Retina (tissue), 1 donor: ENCODE measurements at regions not wholly inside any gene's neighbourhood (a gene's known extent, or its start where the extent isn't known, plus 50 kb on each side); places are given as distances from the start of the nearest gene placed in this dataset.
A peak's percentile ranks its signal among the peaks of the same experiment; 100 is the strongest.

ENCODE experiments used
- DNase-seq: peaks from one replicate; pipeline ENCODE4 v3.0.0-alpha.2; 2016

DNA sequence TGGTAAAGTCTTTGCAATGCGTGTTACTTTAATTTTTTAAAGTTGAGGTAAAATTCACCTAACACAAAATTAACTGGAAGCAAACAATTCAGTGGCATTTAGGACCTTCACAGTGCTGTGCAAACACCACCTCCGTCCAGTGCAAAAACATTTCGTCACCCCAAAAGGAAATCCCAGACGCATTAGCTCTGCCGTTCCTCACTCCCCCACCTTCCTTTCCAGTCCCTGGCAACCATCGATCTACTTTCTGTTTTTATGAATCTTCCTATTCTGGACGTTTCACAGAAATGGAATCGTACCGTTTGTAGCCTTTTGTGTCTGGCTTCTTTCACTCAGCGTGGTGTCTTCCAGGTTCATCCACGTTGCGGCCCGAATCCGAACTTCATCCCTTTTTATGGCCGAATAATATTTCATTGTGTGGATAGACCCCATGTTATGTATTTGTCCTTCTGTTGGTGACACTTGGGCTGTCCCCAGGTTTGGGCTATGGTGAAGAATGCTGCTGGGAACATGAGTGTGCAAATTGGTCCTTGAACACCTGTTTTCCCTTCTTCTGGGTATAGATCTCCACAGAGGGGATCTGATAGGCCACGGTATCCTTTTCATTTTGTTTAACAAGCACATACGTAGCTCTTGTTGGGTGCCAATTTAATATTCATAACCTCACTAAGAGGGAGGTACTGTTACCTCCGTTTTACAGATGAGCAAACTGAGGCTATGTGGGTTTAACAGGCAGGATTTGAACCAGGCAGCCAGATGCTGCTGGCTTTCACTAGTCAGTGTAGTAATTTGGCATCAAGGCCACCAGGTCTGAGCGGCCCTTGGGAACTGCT, 232.0 kb upstream of the GSE1 start:
- DNase-seq = no peak

DNA sequence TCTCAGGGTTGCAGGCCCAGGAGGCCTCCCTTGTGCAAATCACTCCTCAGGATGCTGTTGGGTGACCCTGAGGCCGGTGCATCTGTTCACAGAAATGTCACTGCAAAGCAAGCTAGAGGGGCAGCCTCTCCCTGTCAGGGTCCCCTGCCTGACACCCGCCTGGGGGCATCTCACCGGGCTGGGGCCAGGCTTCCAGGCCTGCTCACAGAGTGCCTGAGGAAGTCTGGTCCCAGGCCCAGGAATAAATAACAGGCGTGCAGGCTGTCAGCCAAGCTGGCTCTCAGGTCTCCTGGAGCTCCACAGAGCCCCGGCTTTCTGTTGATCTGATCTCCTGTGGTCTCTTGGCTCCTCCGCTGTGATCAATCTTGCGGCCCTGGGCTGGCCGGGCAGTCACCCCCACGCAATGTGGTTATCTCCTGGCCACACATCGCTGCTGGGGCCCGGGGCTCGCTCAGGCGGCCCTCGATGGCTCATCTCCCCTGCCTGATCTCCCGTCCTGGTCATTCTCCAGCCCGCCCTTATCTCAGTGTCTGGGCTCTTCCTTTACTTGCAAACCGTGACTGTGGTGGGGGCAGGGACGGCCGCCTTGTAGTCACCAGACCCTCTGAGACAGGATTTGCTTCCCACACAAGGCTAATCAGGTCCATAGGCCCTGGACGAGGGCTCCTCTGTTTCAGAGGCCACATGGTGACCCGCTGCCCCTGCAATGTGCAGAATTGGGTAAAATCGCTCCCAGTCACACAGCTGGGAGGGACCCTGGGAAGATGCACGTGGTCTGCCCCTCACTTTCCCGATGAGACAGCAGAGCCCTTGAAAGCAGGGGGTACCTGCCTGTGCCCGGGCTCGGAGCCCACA, 231.2 kb upstream of the GSE1 start:
- peak; percentile 67 for DNase-seq

DNA sequence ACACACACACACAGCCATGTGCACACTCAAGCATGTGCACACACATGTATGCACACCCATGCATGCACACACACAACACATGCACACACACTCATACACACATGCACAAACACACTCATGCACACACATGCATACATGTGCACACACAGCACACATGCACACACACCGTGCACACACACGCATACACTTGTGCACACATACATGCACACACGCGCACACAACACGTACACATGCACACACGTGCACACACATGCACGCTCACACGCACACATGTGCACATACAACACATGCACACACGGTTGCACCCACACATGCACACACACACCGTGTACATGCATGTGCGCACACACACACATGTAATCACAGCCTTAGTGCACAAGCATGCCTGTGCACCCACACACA, 230.4 kb upstream of the GSE1 start:
- no peak for DNase-seq

DNA sequence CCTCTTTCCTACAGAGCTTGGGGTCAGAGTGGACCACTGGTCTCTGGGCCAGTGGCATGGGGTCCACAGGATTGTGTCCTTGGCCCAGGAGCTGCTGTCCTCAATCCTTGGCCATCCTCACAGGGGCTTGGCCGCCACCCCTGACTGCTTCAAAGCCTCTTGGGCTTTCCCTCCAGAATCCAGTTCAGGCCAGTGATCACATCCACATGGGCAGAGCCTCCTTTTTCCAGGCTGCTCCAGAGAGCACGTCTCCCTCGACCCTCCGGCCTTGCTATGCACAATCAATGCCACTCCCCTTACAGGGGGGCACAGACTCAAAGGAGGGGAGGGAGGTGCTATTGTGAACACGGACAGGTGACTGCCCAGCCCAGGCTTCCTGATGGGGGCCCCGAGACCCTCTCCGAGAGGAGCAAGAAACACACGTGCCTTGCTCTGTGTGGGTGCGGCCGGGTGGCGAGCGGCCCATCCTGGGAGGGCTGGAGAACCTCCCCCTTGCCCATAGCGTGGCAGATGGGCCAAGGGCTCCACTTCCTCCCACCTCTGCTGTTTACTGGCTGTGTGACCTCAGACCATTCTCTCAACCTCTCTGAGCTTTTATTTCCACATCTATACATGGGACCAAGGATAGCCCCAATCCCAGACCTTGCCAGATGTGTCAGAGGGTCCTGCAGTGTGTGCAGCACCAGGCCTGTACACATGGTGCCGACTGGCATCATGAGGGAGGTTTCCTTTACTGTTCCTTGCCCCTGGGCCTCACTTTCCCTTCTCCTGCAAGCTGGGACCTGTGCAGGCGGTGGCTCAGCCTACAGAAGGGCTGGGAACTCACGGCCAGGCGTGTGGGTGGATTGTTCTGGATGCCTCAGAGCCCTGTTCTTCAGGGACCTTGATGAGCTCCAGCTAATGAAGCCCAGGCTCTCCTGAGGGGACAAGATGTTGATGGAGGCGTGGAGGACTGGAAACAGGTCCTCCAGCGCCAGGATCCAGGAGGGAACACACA, 229.0 kb upstream of the GSE1 start:
- no peak for DNase-seq

DNA sequence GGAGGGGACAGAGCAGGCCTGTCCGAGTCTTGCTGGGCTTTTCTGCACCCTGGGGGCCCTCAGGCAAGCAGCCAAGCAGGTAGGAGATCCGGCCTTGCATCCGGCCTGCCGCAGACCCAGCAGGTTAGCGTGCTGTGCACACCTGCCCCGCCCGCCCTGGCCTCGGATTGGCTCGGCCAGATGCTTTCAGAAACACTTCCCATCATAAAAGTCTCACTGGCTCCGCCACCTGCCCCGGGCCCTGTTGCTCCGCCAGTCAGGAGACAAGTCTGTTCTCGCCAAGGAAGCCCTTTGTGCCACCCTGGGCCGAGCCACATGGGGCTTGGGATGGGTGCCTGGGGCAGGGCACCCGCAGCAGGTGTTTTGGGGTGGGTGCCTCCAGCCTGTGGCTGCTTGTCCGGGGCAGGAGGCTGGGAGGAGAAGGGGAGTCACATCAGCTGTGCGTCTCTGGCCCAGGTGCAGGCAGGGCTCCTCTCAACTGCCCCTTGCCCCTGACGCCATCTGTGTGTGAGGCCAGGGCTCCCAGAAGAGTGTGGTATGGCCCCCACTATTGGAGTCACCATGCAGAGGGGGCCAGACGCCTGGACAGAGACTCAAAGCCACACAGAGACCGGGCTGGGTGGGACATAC, 228.2 kb upstream of the GSE1 start:
- DNase-seq = no peak

DNA sequence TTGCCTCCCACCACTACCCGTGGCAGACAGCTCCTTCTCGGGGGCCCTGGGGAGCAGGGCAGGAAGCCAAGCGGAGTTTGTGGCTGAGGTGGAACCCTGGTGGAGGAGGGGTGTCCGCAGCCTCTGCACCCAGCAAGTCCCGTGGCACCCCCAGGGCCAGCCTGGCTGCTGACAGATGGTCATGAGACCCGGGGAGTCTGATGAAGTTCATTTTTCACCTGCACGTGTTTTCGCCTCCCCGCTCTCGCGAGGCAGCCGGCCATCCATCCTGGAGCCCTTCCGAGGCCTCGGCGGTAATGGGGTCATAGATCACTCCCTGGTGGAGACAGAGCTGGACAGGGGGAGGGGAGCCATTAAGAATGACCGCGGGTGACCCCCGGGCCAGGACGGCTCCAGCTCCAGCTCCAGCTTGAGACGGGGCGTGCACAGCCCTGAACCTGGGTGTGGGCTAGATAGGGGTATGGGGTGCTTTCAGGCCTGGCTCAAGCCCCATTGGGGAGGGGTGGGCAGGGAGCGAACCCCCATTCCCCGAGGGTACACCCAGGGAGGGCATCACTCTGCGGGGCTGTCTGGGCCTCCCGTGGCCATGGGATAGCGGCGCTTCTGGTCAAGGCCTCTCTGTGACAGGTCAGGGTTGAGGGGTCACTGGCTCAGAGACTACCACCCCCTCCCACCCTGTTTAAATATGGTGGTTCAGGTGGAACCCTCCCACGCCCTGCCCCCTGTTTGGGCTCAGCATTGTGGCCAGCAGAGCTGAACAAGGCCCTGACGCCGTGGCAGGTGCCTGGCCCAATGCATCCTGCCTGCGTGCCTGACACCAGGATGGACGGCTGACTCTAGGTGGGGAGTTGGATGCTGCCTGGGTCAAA, 227.4 kb upstream of the GSE1 start:
- no peak for DNase-seq

DNA sequence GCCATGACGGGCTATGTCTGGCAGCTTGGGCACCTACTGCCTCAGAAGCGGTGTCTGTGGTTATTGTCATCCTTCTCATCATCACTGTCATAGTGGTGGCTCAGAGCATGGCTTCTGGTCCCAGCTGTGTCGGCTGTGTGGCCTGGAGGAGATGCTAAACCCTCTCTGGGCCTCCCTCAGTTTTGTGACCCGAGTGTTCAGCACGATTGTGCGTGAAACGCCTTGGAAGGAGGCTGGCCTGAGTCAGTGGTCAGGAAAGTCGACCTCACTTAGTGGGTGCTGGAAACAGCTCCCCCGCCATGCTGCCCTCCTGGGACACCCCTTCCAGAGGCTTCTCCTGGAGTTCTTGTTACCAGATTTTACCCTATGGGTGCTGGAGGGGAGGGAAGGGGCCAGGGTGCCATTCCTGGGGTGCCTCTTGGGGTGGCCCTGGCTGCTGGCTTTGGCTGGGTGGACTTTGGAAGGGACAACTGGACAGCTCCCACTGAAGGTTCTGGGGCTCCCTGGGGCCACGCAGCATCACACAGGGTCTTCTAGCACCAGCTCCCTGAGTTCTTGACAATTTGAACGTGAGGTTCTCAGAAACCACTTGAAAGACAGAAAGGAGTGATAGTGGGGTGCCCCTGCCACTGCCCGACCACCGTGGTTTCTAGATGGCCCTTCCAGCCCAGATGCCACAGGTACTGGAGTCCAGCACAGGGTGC, 226.5 kb upstream of the GSE1 start:
- no peak for DNase-seq

DNA sequence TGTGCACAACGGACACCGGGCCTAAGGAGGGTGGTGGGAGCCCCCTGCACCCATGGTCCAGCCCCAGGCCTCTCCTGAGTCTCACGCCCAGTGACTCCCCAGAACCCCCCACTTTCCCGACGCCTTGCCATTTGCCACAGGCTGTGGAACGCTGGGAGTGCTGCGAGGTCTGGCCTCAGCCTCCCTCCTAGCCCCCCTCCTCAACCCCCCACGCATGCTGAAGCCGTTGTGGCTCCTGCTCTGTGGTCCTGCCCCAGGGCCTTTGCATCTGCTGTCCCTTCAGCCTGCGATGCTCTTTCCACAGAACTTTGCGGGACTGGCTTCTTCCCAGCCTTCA, 226.0 kb upstream of the GSE1 start:
- DNase-seq = no peak

DNA sequence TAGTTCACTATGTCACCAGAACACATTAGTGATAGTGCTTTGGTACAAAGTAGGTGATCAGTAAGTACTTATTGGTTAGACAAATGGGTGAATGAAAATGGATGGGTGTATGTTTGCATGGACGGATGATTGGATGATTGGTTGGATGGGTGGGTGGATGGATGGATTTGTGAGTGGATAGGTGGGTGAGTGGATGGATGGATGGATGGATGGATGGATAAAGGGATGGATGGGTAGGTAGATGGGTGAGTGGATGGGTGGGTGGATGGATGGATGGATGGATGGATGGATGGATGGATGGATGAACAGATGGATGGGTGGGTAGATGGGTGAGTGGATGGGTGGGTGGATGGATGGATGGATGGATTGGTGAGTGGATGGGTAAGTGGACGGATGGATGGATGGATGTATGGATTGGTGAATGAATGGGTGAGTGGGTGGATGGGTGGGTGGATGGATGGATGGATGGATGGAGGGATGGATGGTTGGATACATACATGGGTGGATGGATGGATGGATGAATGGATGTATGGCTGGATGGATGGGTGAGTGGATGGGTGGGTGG, 225.3 kb upstream of the GSE1 start:
- no peak for DNase-seq

DNA sequence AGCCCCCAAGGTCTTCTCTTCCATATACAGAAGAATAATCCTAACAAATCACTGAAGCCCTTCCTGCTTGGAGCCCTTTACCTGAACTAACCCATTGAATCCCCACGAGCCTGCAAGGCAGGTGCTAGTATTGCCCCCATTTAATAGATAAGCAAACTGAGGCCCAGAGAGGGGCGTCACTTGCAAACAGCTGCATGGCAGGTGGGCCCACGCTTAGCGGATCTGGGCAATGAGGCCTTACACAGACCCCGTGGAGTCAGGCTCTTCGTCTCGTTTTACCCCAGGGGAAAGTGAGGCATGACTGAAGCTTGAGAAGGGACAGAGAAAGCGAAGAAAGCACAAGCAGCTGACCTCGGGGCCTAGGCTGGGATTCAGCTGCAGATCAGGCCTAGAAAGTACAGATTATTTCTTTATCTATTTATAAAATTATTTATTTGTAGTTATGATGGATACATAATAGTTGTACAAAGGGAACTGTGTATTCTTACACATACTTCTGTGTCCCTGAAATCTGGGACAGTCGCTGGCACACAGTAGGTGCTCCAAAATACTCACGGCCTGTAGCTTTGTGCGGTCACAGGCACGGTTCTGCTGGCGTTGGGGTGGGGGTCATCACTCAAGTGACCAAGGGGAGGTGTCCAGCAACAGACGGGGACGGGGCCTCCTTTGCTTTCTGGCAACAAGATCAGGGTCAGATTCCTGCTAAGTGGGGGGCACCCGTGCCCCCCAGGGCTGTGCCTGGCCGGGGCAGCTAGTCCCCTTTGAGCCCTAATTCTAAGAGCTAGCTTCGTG, 223.2 kb upstream of the GSE1 start:
- no peak for DNase-seq

DNA sequence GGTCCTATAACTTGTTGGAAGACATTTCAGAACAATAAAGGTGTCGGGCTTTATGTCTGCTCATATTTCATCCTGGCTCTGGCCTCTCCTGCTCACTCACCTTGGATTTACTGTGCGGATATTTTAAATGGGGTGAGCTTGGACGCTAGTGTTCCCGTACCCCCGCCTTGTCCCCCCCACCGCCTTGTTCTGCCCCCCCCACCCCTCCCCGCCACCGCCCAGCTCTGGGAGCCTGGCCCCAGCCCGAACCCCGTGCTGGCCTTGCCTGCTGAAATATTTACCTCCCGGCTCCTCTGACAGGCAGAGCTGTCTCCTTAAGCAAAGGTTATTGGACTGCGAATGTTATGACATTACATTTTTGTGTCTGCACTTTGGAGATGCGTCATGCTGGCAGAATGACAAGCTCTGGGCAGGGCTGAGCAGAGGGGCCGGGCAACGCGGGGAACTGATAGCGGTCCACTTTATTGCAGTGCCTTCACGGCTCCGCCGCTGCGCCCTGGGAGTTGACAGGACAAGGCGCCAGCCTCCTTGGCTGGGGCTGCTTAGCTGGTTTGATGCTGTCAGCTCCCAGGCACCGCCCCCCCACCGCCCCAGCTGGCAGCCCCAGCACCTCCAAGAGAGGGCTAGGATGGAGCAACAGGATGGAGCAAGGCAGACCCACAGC, 222.5 kb upstream of the GSE1 start:
- no peak for DNase-seq

DNA sequence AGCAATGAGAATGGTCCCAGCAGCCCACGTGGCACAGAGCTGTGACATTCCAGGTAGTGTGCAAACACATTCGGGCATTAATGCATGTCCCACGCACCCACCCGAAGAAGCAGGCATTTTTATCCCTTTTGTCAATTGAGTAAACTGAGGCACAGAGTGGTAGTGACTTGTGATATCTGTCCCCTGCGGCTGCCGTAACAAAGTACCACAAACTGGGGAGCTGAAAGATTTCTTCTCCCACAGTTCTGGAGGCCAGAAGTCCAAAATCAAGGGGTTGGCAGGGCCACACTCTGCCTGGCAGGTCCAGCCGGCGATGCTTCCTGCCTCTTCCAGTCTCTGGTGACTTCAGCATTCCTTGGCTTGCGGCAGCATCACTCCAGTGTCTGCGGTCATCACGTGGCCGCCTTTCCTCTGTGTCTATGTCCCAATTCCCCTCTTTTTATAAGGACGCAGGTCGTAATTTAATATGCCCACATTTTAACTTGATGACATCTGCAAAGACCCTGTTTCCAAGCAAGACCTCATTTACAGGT, 221.9 kb upstream of the GSE1 start:
- no peak for DNase-seq

DNA sequence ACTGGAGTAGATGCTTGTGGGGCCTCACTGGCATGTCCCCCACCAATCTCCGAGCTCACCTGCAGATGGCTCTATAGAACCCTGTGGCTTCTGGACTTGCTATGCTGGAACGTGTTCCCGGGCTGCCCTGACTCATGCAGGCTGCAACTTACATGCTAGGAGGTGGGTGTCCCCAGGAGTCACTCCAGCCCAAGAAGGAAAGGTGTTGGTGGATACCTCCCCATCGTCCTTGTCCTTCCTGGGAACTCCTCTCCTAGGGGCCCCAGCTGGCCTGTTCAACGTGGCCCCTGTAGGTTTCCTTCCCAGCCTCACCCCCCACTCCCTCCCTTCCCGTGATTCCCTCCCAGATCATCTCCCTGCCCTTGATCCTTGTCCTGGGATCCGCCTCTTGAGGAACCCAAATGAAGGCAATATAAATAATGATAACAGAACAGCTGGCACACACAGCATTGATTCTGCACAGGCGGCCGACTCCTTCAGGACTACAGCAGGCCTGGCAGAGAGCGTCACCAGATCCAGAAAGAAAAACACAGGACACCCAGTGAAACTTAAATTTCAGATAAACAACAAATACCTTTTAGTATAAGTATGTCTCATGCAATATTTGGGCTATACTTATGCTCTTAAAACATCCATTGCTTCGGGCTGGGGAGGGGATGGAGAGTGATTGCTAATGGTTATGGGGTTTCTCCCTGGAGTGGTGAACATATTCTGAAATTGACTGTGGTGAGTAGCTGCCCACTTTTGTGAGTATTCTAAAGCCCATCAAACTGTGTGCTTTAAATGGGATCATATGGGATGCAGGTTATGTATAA, 221.1 kb upstream of the GSE1 start:
- no peak for DNase-seq

DNA sequence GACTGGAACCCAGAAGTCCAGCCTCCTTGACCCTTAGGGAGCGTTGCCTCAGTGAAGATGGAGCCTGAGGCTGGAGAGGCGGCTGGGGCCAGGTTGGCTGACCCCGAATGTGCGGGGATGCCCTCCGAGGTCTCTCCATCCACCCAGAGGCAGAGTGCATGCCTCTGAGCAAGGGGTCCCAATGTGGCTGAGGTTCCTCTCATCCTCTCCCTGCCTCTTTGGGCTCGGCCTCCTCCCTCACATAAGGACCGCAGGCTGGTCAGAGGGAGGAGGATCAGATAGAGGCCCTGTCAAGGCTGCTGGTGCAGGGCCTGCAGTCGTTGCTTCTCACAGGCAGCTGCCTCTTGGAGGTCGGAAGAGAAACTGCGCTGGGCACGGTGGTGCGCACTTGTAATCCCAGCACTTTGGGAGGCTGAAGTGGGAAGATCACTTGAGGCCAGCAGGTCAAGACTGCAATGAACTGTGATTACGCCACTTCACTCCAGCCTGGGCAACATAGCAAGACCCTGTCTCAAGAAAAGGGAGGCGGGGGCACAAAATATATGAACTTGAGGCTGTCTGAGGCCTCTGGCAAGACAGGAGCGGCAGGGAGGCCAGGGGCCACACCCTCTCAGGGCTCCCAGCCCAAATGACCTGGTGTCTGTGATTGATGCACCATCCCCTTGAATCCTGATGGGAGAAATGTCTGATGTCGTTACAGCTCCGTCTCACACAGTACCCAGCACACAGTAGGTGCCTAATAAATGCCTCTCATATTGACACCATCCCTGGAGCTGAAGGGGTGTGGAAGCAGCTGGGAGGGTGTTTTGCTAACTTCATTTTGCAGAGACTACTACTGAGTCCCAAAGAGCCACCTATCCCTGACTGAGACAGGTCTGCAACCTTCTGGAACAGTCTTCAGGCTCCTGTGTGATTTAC, 220.1 kb upstream of the GSE1 start:
- no peak for DNase-seq

DNA sequence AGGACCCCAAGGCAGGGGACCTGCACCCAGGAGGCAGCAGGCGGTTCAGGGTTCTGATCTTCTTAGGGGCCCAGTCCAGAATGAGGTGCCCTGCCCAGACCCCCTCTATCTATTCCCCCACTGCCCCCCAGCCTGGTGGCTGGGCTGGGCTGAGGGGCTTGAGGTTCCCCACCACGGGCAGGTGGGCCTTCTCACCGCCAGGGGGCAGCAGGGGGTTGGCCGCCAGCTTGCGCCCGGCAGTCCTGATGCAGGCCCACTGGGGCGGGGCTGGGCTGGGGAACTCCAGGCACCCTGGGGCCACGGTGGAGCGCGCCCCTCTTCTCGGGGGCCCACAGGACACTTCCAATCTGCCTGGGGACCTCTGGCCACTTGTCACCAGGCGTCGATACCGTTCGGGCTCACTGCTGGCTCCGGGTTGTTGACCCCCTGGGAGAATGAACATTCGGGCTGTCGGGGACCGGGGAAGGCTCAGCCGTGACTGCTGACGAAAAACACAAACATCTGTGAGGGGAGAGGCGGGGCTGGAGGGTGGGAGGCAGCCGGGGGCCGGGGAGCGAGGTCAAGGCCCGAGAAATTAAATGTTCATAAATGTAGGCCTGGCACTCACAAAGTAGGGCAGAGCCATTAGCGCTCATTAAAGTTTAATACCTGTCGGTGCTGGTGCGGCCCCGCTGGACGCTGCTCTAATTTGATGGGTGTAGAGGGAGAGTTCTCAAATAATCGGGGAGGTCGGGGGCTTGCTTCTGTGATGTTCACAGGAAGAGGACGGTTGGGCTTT, 219.3 kb upstream of the GSE1 start:
- peak; percentile 92 for DNase-seq
